NOMO-1 treated with DMSO at 0.1 percent for 48 hours (cell line): ENCODE measurements at regions not wholly inside any gene's neighbourhood (a gene's known extent, or its start where the extent isn't known, plus 50 kb on each side); places are given as distances from the start of the nearest gene placed in this dataset.

Experiments used
- DNase-seq: peaks from one replicate; lab custom pipeline; 2025; ENCODE audit not compliant: unreplicated experiment; lab: John Stamatoyannopoulos, UW

DNA sequence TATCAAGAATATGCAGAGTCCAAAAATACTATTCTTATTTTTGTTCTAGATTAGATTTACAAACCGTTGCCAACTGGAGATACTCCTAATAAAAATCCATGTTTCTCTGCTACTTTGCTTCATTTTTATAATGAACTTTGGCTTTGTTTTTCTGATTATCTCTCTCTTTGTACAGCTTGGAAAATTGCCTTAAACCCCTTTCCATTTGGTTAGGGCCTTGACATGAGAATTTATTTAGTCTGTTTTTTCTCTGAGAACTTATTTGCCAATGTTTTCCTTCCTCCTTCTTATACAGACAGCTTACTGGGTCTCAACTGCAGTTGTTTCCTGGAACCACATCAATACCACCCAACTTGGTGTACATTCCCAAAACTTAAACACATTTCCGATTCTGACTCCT lies 555.4 kb downstream of the SLITRK6 start:
- DNase-seq: no peak

DNA sequence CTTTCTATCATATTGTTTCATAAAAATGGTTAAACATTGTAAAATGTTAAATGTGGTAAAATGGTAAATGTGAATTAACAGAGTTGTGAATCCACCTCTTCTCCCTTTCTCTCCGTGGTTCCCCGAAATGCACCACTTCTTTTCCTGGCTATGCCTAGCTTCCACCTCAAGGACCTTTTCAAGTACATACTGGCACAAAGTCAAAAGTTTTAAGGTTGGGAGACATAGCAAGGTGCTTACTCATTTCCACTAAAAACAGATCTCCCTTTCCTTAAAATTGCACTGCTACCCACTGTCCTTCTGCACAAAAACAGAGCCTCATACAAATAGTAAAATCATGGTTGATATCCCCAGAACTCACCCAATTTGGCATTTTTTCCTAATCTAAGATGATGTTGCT lies 558.2 kb downstream of the SLITRK6 start:
- no peak for DNase-seq

DNA sequence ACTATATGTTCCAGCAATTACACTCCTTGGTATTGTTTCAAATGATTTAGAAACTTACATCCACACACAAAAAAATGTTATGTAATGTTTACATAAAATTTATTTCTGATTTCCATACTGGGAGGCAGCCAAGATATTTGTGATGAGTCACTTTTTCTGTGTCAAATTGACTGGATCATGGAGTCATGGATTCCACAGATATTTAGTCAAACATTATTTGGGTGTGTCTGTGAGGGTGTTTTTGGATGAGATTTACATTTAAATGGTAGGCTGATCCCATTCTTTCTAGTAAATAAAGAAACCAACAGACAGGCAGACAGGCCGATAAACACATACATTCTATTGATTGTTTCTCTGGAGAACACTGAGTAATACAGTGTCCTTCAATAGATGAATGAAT lies 562.8 kb downstream of the SLITRK6 start:
- DNase-seq: no peak

DNA sequence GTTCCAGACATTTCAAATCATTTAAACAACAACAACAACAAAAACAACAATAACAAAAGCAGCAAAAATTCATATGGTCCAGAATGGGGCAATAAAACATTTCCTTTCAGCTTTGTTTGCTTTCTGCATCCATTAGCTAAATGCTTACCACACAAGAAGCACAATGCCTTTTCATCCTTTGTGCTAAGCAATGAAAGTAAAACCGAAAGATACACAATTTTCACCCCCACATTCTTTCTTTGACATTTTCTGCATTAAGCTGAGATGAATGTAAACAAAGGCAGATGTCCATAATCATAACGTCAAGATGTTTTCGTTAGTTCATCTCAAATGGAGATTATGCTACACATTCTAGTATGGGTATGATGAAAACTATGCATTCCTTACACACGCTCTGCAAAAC lies 568.5 kb downstream of the SLITRK6 start:
- no peak for DNase-seq

DNA sequence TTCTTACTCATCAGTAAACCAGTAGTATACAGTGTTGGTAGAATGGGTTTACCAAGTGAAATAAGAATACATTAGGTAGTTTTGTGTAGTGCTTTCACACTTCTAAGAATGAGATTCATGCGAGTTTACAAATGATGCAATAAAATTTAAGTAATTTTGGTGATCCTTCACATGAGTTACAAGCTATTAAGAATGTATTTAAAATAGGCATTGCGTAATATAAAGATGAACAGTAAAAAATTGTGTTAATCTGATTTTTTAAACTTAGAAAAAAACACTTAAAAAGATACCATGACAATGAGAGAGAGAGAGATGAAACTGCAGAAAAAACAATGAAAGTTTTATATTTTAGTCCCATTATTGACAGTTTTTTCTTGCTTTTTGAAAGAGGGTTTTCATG lies 570.5 kb downstream of the SLITRK6 start:
- DNase-seq: no peak

DNA sequence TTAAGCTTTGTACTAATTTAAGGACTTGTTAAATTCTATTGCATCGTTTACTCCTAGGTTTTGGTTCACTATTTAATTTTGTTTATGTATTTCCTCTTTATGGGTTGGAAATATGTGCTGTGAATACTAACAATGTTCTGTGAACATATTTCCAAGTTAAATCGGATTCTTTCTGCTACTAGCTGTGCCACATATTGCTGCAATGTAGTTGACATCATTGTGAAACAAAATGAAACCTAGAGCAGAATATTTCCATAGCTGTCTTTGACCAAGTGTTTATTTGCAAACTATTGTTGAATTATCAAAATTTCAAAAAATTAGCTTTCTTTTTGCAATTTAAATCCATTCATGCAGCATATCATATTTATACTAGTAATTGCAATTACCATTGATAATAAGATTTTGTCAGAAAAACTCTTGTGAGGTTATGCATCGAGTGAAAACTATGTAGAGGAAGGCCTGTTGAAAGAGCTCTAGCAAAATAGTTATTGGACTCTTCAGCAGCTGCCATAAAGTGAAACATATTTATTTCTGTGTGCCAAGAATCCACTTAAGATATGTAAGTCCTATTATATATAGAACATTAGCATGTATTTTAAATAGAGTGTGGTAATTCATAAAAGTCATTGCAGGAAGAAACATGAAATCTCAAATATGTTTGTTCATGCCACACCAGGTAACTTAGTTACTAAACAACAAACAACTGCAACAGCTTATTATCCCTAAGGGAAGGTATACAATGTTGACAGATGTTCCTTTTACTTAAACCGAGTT lies 575.1 kb downstream of the SLITRK6 start:
- no peak for DNase-seq

DNA sequence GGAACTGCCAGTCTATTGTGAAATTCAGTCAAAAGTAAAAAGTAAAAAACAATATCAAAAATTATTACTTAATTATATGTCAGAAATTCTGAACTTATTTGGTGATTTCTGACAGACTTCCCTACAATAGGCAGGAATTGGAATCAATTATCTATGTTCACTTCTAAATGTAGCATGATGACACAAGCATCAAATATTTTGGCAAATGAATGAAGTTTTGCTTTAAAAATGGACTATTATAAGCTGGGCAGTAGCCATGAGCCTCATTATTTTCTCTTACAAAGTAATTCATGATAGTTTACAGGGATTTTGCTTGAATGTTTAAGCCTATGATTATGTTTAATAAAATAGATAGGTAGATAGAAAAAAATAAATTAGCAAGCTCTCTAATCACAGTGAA lies 582.6 kb downstream of the SLITRK6 start:
- DNase-seq: no peak

DNA sequence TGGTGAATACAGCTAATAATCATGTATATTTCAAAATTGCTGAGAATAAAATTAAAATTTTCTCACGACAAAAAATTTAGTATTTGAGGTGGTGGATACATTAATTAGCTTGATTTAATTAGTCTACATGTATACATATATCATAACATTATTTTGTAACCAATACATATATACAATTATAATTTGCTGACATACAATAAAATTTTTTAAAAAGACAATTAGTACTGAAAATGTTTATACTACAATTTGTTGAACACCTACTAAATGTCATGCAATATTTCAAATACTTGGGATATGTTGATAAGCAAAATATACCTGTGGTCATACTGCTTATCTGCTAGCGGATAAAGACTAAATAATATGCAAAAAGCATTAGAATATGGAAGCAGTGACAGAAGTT lies 586.5 kb downstream of the SLITRK6 start:
- DNase-seq: no peak

DNA sequence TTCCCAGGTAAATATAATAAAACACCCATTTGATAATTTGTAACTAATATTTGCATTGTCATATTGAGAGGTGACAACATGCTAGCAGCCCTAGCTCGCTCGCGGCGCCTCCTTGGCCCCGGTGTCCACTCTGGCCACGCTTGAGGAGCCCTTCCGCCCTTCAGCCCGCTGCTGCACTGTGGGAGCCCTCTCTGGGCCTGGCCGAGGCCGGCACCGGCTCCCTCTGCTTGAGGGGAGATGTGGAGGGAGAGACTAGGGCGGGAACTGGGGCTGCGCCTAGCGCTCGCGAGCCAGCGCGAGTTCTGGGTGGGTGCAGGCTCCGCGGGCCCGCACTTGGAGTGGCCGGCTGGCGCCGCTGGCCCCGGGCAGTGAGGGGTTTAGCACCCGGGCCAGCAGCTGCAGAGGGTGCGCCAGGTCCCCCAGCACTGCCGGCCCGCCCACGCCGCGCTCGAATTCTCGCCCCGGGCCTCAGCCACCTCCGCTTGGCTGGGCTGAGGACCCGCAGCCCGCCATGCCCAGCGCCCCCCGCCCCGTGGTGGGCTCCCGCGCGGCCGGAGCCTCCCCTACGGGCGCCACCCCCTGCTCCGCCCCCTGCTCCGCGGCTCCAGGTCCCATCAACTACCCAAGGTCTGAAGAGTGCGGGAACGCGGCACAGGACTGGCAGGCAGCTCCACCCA lies 594.4 kb downstream of the SLITRK6 start:
- DNase-seq: no peak

DNA sequence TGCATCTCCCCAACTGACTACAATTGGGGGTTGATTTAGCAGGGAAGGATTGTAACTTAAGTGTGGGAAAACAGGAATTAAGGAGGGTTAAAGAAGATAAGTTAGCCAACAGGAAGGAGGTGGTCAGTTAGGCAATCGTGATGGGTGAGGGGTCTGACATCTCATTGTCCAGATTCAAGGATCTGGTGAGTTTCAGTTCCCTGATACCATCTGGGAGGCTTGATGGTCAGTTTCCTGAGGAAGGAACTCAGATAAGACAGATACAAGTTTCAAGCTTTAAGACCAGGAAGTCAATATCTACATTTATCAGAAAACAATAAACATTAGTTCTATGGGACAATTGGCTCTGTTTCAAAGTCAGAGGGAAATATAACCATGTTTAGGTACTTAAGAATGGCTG lies 601.8 kb downstream of the SLITRK6 start:
- DNase-seq: no peak

DNA sequence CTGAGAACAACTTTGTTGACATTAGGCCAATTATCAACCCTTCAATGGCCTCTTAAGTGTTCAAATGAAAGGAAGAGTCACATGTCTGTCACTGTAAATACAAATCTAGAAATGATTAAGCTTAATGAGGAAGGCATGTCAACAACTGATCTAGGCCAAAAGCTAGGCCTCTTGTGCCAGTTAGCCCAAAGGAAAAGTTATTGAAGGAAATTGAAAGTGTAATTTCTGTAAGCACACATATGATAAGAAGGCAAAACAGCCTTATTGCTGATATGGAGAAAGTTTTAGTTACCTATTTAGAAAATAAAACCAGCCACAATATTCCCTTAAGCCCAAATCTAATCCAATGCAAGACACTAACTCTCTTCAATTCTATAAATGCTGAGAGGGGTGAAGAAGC lies 604.7 kb downstream of the SLITRK6 start:
- no peak for DNase-seq

DNA sequence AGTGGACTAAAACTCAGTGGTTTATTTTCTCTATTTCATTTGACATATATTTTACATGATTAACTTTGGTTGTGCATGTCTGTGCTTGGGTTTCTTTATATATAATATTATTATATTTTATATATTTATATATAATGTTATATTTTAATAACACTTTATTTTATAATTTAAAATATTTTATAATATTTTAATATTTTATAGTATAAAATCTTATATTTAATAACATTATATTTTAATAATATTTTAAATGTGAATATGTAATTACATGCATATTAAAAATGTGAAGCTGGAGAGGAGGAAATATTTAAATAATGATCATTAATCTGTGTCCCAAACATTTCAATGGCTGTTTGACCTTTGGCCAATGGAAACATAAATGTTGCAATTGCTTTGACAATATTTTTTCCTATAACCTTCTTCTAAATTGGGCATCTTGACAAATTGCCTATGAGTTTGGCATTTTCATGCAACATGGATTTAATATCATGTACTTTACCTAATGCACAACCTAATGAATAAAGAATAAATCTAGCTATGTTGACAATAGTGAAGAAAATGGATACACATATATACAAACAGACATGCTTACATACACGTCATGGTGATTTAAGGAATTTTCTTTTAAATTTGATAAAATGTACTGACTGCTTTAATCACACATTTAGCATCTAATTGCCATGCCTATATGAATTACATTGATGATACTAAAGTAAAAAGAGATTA lies 607.1 kb downstream of the SLITRK6 start:
- no peak for DNase-seq

DNA sequence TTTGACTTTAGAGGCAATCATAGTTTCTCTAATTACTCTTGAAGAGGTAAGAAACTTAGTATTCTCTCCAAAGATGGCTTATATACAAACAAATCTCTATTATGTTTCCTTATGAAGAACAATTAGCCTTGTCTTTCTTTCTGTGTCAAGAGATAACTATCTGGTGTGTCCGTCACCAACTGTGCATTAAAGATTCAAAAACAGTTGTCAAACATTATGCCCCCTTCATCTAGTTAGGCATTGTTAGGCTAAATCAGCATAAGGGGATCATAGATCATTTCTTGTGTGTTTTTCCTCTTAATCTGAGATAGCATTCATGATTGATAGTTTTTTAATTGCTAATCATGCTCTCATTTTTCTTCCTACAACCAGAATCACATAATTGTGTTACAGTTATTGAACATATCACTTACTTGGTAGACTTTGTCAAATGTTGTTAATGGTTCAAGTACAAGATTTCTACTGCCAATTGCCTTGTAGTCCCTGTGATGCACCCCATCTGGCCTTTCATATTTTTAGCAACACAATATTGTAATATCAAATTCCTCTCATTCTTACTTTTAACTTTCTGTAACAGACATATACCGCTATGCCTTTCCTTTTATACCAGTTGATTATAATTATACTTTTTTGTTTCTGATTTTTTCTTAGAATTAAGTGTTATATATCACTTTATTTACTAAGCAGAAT lies 612.7 kb downstream of the SLITRK6 start:
- no peak for DNase-seq

DNA sequence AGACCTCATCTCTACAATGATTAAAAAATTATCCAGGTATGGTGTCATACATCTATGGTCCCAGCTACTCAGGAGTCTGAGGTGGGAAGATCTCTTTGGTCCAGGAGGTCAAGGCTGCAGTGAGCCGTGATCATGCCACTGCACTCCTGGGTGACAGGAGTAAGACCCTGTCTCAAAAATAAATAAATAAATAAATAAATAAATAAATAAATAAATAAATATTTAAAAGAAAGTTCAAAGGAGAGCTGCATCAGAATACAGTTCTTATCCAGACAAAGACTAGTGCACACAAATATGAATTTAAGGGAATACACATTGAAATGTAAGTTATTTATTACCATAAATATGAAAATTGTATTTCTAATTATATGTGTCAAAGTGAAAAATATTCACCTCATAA lies 624.9 kb downstream of the SLITRK6 start:
- DNase-seq: no peak

DNA sequence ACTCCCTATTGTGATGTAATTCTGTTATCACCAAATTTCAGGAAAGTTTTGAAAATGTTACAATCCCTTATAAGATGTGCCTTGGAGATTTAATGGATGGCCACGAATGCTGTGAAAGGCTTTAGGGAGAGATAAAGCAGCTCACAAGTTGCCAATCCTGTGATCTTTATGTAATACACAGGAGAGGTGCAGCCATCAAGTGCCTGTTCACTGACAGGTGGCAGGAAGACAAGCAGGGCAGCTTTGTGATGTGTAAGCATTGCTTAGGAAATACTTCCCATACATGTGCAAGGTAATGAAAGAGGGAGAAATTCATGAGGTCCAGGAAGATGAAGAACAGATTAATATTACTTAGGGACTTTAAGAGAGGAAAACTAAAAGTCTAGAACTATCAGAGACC lies 628.8 kb downstream of the SLITRK6 start:
- DNase-seq: no peak

DNA sequence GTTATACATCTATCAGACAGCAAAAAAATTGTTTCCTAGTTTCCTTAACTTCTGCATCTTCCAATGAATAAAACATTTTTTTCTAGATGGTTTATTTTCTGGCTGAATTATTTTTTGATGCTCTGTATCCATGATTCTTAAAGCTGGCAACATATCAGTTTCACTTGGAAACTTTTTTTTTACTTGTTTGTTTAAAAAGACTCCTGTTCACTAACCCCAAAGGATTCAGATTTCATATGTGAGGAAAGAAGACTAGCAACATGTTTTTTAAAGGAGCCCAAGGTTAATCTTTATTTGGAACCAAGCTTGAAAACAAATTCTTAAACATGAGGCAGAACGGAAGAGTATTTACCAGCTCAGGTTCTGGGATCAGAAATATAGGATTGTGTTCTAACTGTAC lies 632.3 kb downstream of the SLITRK6 start:
- no peak for DNase-seq

DNA sequence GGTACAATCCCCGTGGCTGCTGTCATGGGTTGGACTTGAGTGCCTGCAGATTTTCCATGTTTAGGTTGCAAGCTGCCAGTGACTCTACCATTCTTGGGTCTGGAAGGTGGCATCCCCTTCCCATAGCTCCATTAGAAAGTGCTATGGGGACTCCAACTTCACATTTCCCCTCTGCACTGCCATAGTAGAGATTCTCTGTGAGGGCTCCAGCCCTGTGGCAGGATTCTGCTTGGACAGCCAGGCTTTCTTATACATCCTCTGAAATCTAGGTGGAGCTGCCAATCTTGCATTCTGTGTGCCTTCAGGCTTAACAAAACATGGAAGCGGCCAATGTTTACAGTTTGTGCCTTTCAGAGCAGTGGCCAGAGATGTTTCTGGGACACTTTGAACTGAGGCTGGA lies 636.2 kb downstream of the SLITRK6 start:
- no peak for DNase-seq

DNA sequence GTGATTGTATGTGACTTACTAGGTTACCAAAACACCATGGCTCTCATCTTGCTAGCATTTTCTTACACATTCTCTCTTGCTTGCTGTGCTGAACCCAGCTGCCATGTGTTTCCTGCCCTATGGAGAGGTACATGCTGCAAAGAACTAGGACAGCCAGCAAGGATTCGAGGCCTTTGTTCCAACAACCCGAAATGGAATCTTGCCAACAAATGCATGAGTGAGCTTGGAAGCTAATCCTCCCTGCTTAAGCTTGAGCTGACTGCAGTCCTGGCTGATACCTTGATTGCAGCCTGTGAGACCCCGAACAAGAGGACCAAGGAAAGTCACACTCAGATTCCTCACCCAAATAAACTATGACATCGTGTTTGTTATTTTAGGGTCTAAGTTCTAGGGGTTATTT lies 651.2 kb downstream of the SLITRK6 start:
- DNase-seq: no peak

DNA sequence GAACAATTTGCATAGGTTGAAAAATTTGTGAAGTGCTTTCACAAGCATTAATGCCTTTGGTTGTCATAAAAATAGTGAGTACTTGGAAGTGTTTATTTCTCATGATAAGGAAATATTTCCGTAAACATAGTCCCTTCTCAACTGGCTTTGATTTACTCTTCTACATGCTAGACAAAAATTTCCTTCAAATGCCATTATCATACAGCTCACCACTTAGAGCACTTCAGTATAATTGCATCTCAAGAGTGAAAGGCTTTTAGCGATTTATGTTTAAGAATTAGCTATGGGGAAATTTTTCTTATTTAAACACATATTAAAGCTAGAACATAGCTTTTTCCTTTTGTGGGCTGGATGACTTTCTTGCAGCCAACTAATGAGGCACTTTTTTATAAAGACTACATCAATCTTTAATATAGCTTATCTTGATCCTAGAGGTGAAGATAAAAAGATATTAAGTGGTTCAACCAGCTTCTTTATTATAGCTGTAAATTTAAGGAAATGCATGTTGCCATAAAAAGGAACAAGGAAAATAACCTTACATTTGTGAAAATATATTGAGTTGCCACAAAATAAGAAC lies 656.8 kb downstream of the SLITRK6 start:
- no peak for DNase-seq

DNA sequence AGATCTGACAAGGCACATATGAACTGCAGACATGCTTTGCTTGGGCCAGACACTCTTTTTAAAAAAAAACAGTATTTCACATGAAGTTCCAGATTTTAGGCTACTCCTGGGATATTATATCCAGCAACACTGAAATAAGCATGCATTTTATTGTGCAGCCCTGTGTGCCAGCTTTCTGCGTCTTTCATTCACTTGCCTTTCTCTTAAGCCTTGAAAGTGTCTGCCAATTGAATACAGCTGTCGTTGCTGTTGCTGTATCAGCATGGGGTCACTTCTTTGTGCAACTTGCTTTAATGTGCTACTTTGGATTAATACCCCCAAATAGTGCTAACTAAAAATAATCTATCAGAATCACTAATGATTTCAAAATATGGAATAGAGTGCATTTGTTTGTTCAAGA lies 657.8 kb downstream of the SLITRK6 start:
- no peak for DNase-seq

DNA sequence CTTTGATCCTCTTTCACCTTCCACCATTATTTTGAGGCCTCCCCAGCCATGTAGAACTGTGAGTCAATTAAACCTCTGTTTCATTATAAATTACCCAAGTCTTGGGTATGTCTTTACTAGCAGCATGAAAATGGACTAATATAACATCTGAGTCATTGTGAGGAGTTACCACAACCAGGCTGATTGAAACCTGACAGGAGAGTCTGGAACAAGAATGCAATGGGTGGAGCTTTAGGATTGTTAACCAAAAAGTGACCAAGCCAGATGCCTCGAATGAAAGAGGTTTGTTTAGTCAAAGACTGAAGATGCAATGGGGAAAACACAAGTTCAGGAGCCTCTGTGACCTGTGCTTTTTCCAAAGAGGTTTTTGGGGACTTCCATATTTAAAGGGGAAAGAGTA lies 659.0 kb downstream of the SLITRK6 start:
- DNase-seq: no peak
